GM12878 (cell line): ENCODE measurements at regions not wholly inside any gene's neighbourhood (a gene's known extent, or its start where the extent isn't known, plus 50 kb on each side); places are given as distances from the start of the nearest gene placed in this dataset.

Experiments used
- ATAC-seq: fragments of 200-7000 bp; cut with Tn5 transposase; 3 replicates; pipeline ENCODE4 v1.9.1; 2020; ENCODE audit warnings: mild to moderate bottlenecking, moderate library complexity
- BruUV-seq: library from RNA; stranded (reverse); fragments of 400-500 nt; replicated peaks from 2 replicates; lab custom pipeline; 2021; lab: Mats Ljungman, UMichigan
- CTCF ChIA-PET: fragments of 300-600 bp; sonication (Branson Sonifier 250); formaldehyde crosslinking; extraction: SDS; loops from one replicate; lab custom pipeline; 2021; ENCODE audit warnings: inconsistent platforms; lab: Yijun Ruan, JAX
- POLR2A ChIA-PET: fragments of 350-600 bp; formaldehyde crosslinking; extraction: SDS; loops from one replicate; lab custom pipeline; 2021; ENCODE audit warnings: inconsistent platforms; lab: Charles Lee
- RAD21 ChIA-PET: fragments of 300-600 bp; sonication (Branson Sonifier 250); formaldehyde crosslinking; loops from one replicate; lab custom pipeline; 2023; ENCODE audit warnings: antibody characterized with exemption; ENCODE audit not compliant: unreplicated experiment; lab: Charles Lee
- SMC1A ChIA-PET: fragments of 300-600 bp; sonication (Branson Sonifier 250); formaldehyde crosslinking; loops from one replicate; lab custom pipeline; 2023; ENCODE audit not compliant: unreplicated experiment, uncharacterized antibody; lab: Charles Lee
- DNase-seq: peaks from one replicate; pipeline ENCODE4 v3.0.0-alpha.2; 2011; ENCODE audit warnings: low read depth, low spot score
- FAIRE-seq: peaks from 3 replicates; lab custom pipeline; 2011; peaks lifted over from hg19 to GRCh38; lab: Jason Lieb, UNC
- H2AFZ ChIP-seq: 2 replicates; pipeline ENCODE4 v1.6.0; 2011; ENCODE audit warnings: low read depth, low read length, control low read depth; ENCODE audit not compliant: control insufficient read depth
- H3K27ac ChIP-seq: 2 replicates; pipeline ENCODE4 v1.5.1; 2011; ENCODE audit warnings: control low read depth; ENCODE audit not compliant: control insufficient read depth, insufficient read depth
- H3K27me3 ChIP-seq, 2 experiments: replicated peaks in 1 of 2; 2 replicates each; pipeline versions ENCODE4 v1.6.0 to v1.6.1; 2011; ENCODE audit warnings: low read length in 1 of 2; ENCODE audit not compliant: control insufficient read depth in 2 of 2, insufficient read depth in 2 of 2
- H3K36me3 ChIP-seq, 2 experiments: 2 replicates each; pipeline ENCODE4 v1.5.1; 2011; ENCODE audit warnings: low read length in 1 of 2; ENCODE audit not compliant: control insufficient read depth in 2 of 2, insufficient read depth in 2 of 2
- H3K4me1 ChIP-seq: 2 replicates; pipeline ENCODE4 v1.6.1; 2011; ENCODE audit warnings: mild to moderate bottlenecking, low read length, moderate library complexity, mixed read lengths; ENCODE audit not compliant: control insufficient read depth, insufficient read depth
- H3K4me2 ChIP-seq: 2 replicates; pipeline ENCODE4 v1.6.0; 2011; ENCODE audit warnings: control low read depth; ENCODE audit not compliant: control insufficient read depth, insufficient read depth
- H3K4me3 ChIP-seq: fragments of 200-600 bp; sonication (generic); 2 replicates; pipeline ENCODE4 v1.5.1; 2016
- H3K79me2 ChIP-seq: 2 replicates; pipeline ENCODE4 v1.6.0; 2011; ENCODE audit warnings: low read length; ENCODE audit not compliant: control insufficient read depth, insufficient read depth
- H3K9ac ChIP-seq: 2 replicates; pipeline ENCODE4 v1.8.0; 2011; ENCODE audit warnings: low read length, control low read depth, mixed read lengths; ENCODE audit not compliant: control insufficient read depth, insufficient read depth
- H3K9me3 ChIP-seq: replicated peaks from 3 replicates; pipeline ENCODE4 v1.5.1; 2011; ENCODE audit warnings: mild to moderate bottlenecking, low read length; ENCODE audit not compliant: control insufficient read depth, insufficient read depth
- H4K20me1 ChIP-seq: 2 replicates; pipeline ENCODE4 v1.6.0; 2011; ENCODE audit not compliant: control insufficient read depth, insufficient read depth
- CHD1 ChIP-seq: IDR thresholded peaks from 2 replicates; pipeline ENCODE4 v1.6.1; 2012; ENCODE audit warnings: low read depth, low read length, improper control_type of control experiment
- FOXK2 ChIP-seq: fragments of 450-650 bp; IDR thresholded peaks from 2 replicates; pipeline ENCODE4 v1.6.1; 2017; ENCODE audit warnings: mild to moderate bottlenecking, moderate library complexity
- MEF2A ChIP-seq: IDR thresholded peaks from 2 replicates; pipeline ENCODE4 v1.6.1; 2011; ENCODE audit warnings: low read depth, mild to moderate bottlenecking, low read length, moderate library complexity; ENCODE audit not compliant: insufficient read depth
- NFYB ChIP-seq: IDR thresholded peaks from 2 replicates; pipeline ENCODE4 v1.6.1; 2011; ENCODE audit warnings: low read depth, mild to moderate bottlenecking, low read length, improper control_type of control experiment, moderate library complexity; ENCODE audit not compliant: insufficient read depth
- NR2C1 ChIP-seq: fragments of 450-650 bp; IDR thresholded peaks from 2 replicates; pipeline ENCODE4 v1.6.1; 2017; ENCODE audit warnings: antibody characterized with exemption, mild to moderate bottlenecking, moderate library complexity
- NR2F1 ChIP-seq: fragments of 450-650 bp; conservative IDR thresholded peaks from 2 replicates; pipeline ENCODE4 v1.6.1; 2017; ENCODE audit warnings: mild to moderate bottlenecking
- NRF1 ChIP-seq: conservative IDR thresholded peaks from 2 replicates; pipeline ENCODE4 v1.6.1; 2011; ENCODE audit warnings: mild to moderate bottlenecking, low read depth, low read length, improper control_type of control experiment
- POU2F2 ChIP-seq: IDR thresholded peaks from 3 replicates; pipeline ENCODE4 v1.6.1; 2011; ENCODE audit warnings: low read depth, mild to moderate bottlenecking, low read length, borderline replicate concordance
- RELA ChIP-seq: fragments of 450-650 bp; IDR thresholded peaks from 2 replicates; pipeline ENCODE4 v1.8.0; 2014; ENCODE audit warnings: borderline replicate concordance; ENCODE audit not compliant: partially characterized antibody
- SP1 ChIP-seq: IDR thresholded peaks from one replicate; pipeline ENCODE4 v1.6.1; 2011; ENCODE audit warnings: low read depth, low read length
- SPI1 ChIP-seq: IDR thresholded peaks from 2 replicates; pipeline ENCODE4 v1.6.1; 2011; ENCODE audit warnings: low read depth, mild to moderate bottlenecking, low read length, moderate library complexity, borderline replicate concordance; ENCODE audit not compliant: insufficient read depth
- STAT1 ChIP-seq: fragments of 450-650 bp; conservative IDR thresholded peaks from 2 replicates; pipeline ENCODE4 v1.6.1; 2014; ENCODE audit warnings: antibody characterized with exemption, mild to moderate bottlenecking
- WGBS: methylation state at CpG from one replicate; pipeline ENCODE4 v1.1.6; 2016; ENCODE audit warnings: low lambda C conversion rate; ENCODE audit not compliant: insufficient replicate concordance, insufficient coverage; ENCODE audit errors: missing lambda C conversion rate; 5-methylcytosine and 5-hydroxymethylcytosine counted together
- in situ Hi-C: fragments of 300-500 bp; cut with MboI; formaldehyde crosslinking; loops from 9 replicates; pipeline ENCODE4 v1.14.3; 2018; ENCODE audit warnings: mixed read lengths
- intact Hi-C: fragments of 100-400 bp; cut with micrococcal nuclease; formaldehyde crosslinking; loops from one replicate; pipeline ENCODE4 v1.14.2; 2022; ENCODE audit not compliant: unreplicated experiment
- TF ChIP-seq, protein P1 (sequence below): IDR thresholded peaks from 2 replicates; pipeline ENCODE4 v1.6.1; 2012; ENCODE audit warnings: low read depth, low read length, improper control_type of control experiment
- TF ChIP-seq, protein P2 (sequence below): fragments of 450-650 bp; formaldehyde crosslinking; IDR thresholded peaks from 2 replicates; pipeline ENCODE4 v1.4.0; 2020; ENCODE audit warnings: mild to moderate bottlenecking, moderate library complexity

DNA sequence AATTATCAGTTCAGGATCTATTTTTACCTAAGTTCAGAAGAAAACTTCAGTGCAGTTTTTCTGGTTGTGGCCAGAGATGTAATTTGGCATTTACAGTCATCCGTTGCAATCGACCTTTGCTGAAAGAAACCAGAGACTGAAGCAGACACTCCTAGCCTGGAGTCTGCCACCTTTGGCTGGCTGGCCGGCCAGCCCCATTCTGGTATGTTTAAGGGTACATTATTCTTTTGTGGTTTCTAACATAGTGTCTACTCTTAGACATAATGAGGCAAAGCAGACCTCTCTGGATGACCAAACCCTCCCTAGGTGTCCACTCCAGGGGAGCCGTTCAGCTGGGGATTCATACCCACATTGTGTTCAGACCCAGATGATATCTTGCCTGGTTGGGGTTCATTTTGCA lies 275.9 kb upstream of the TPM1 start:
- no peak overlapping the region for H2AFZ ChIP-seq
- DNase-seq = no peak
- in situ Hi-C loops (no loop called here), intact Hi-C loops (no loop called here)
- CTCF ChIA-PET = interaction anchor here (1.3 kb wide), 1 partner anchor 25 kb away, joined by 5 read pairs; no protein-coding TSS in a partner anchor
- no peaks in the 10 kb centered on the region for H3K9me3 ChIP-seq
- POLR2A ChIA-PET = no interaction called here
- SMC1A ChIA-PET = no interaction called here
- FAIRE-seq = no peak
- H3K27ac ChIP-seq = no peak overlapping the region
- BruUV-seq = no TSS peak
- no peak overlapping the region for H3K4me3 ChIP-seq
- no peaks in the 10 kb centered on the region for H3K27me3 ChIP-seq
- H3K4me2 ChIP-seq = no peak overlapping the region
- H3K79me2 ChIP-seq = no peaks in the 10 kb centered on the region
- H4K20me1 ChIP-seq = no peaks in the 10 kb centered on the region; the same call in 1 of the 2 replicates
- H3K4me1 ChIP-seq = no peaks in the 10 kb centered on the region
- 24% methylated on average over 4 of the region's 4 CpGs for WGBS
- RAD21 ChIA-PET = no interaction called here
- H3K36me3 ChIP-seq = no peaks in the 10 kb centered on the region
- no peak for ATAC-seq
- H3K9ac ChIP-seq = no peak overlapping the region
- no peak for TF ChIP-seq MEF2A
- no peak for TF ChIP-seq NR2C1
- no peak for TF ChIP-seq FOXK2
- no peak for TF ChIP-seq RELA
- TF ChIP-seq POU2F2 = no peak
- TF ChIP-seq CHD1 = no peak
- TF ChIP-seq NFYB = no peak
- TF ChIP-seq SP1 = no peak
- TF ChIP-seq, protein P1, sequence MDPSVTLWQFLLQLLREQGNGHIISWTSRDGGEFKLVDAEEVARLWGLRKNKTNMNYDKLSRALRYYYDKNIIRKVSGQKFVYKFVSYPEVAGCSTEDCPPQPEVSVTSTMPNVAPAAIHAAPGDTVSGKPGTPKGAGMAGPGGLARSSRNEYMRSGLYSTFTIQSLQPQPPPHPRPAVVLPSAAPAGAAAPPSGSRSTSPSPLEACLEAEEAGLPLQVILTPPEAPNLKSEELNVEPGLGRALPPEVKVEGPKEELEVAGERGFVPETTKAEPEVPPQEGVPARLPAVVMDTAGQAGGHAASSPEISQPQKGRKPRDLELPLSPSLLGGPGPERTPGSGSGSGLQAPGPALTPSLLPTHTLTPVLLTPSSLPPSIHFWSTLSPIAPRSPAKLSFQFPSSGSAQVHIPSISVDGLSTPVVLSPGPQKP = no peak
- TF ChIP-seq SPI1 = no peak
- TF ChIP-seq, protein P2, sequence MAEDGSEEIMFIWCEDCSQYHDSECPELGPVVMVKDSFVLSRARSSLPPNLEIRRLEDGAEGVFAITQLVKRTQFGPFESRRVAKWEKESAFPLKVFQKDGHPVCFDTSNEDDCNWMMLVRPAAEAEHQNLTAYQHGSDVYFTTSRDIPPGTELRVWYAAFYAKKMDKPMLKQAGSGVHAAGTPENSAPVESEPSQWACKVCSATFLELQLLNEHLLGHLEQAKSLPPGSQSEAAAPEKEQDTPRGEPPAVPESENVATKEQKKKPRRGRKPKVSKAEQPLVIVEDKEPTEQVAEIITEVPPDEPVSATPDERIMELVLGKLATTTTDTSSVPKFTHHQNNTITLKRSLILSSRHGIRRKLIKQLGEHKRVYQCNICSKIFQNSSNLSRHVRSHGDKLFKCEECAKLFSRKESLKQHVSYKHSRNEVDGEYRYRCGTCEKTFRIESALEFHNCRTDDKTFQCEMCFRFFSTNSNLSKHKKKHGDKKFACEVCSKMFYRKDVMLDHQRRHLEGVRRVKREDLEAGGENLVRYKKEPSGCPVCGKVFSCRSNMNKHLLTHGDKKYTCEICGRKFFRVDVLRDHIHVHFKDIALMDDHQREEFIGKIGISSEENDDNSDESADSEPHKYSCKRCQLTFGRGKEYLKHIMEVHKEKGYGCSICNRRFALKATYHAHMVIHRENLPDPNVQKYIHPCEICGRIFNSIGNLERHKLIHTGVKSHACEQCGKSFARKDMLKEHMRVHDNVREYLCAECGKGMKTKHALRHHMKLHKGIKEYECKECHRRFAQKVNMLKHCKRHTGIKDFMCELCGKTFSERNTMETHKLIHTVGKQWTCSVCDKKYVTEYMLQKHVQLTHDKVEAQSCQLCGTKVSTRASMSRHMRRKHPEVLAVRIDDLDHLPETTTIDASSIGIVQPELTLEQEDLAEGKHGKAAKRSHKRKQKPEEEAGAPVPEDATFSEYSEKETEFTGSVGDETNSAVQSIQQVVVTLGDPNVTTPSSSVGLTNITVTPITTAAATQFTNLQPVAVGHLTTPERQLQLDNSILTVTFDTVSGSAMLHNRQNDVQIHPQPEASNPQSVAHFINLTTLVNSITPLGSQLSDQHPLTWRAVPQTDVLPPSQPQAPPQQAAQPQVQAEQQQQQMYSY (CRISPR knock-in tag) = no peak
- TF ChIP-seq STAT1 = no peak
- no peak for TF ChIP-seq NR2F1
- TF ChIP-seq NRF1 = no peak
- TF ChIP-seq, all 136 proteins: peak for 0
